HCT116 (cell line): ENCODE measurements at regions not wholly inside any gene's neighbourhood (a gene's known extent, or its start where the extent isn't known, plus 50 kb on each side); places are given as distances from the start of the nearest gene placed in this dataset.

Experiments used
- ATAC-seq: fragments of 200-7000 bp; cut with Tn5 transposase; 2 replicates; pipeline ENCODE4 v1.9.1; 2020; ENCODE audit warnings: mild to moderate bottlenecking, moderate library complexity
- BruUV-seq: library from RNA; stranded (reverse); fragments of 400-500 nt; replicated peaks from 2 replicates; lab custom pipeline; 2021; lab: Mats Ljungman, UMichigan
- CTCF ChIA-PET: fragments of 300-600 bp; sonication (Branson Sonifier 250); formaldehyde crosslinking; loops from one replicate; lab custom pipeline; 2021; ENCODE audit warnings: antibody characterized with exemption; lab: Charles Lee
- POLR2A ChIA-PET: fragments of 300-600, 350-600 bp; sonication (Branson Sonifier 250); formaldehyde crosslinking; loops from one replicate; lab custom pipeline; 2021; ENCODE audit warnings: antibody characterized with exemption; lab: Charles Lee
- RAD21 ChIA-PET, 2 experiments: fragments of 300-600 bp; sonication (Branson Sonifier 250); formaldehyde crosslinking; loops; one replicate each; lab custom pipeline; 2023; ENCODE audit warnings: low total read pairs in 2 of 2; ENCODE audit not compliant: uncharacterized antibody in 2 of 2, unreplicated experiment in 2 of 2, low non-redundant PET in 1 of 2; lab: Charles Lee
- DNase-seq: peaks from one replicate; pipeline ENCODE4 v3.0.0-alpha.2; 2010; ENCODE audit warnings: low read depth, low spot score
- H2AFZ ChIP-seq: fragments of 200-600 bp; shearing (Covaris generic), sonication (generic); 2 replicates; pipeline ENCODE4 v1.6.1; 2017; ENCODE audit warnings: low read depth, mixed run types, mixed read lengths, antibody characterized with exemption, low read length; ENCODE audit not compliant: poor library complexity, severe bottlenecking
- H3K27ac ChIP-seq: 2 replicates; pipeline ENCODE4 v1.5.1; 2012; ENCODE audit warnings: low read depth, low read length
- H3K27me3 ChIP-seq: fragments of 200-600 bp; sonication (generic); 2 replicates; pipeline ENCODE4 v1.6.1; 2016; ENCODE audit warnings: mixed run types, low read length, mixed read lengths; ENCODE audit not compliant: insufficient read depth
- H3K36me3 ChIP-seq, 2 experiments: fragments of 200-500 bp in 1 of 2; fragments of 200-600 bp in 1 of 2; sonication (Bioruptor generic) in 1 of 2; sonication (generic) in 1 of 2; 2 replicates each; pipeline versions ENCODE4 v1.5.1 to v1.6.1; 2014 to 2016; ENCODE audit warnings: low read length in 2 of 2, inconsistent platforms in 1 of 2, mixed read lengths in 1 of 2, mixed run types in 1 of 2; ENCODE audit not compliant: insufficient read depth in 2 of 2, control insufficient read depth in 1 of 2
- H3K4me1 ChIP-seq, 2 experiments: fragments of 200-600 bp in 1 of 2; sonication (generic) in 1 of 2; 2 replicates each; pipeline versions ENCODE4 v1.5.1 to v1.6.1; 2012 to 2017; ENCODE audit warnings: low read length in 2 of 2, inconsistent platforms in 1 of 2, mild to moderate bottlenecking in 1 of 2, mixed read lengths in 1 of 2, mixed run types in 1 of 2, moderate library complexity in 1 of 2; ENCODE audit not compliant: insufficient read depth in 2 of 2, control insufficient read depth in 1 of 2
- H3K4me2 ChIP-seq: fragments of 200-600 bp; sonication (generic); 2 replicates; pipeline ENCODE4 v1.6.1; 2017; ENCODE audit warnings: mixed run types, low read length, mixed read lengths
- H3K4me3 ChIP-seq, 2 experiments: fragments of 200-600 bp in 1 of 2; sonication (generic) in 1 of 2; replicated peaks in 1 of 2; 2 replicates each; pipeline ENCODE4 v1.5.1; 2011 to 2016; ENCODE audit warnings: low read length in 2 of 2, control low read depth in 1 of 2, low read depth in 1 of 2, mild to moderate bottlenecking in 1 of 2, mixed read lengths in 1 of 2, mixed run types in 1 of 2
- H3K79me2 ChIP-seq: fragments of 200-600 bp; sonication (generic); 2 replicates; pipeline ENCODE4 v1.6.1; 2017; ENCODE audit warnings: mild to moderate bottlenecking, mixed run types, low read length, moderate library complexity, mixed read lengths; ENCODE audit not compliant: insufficient read depth
- H3K9ac ChIP-seq: fragments of 200-600 bp; sonication (generic); 2 replicates; pipeline ENCODE4 v1.6.1; 2016; ENCODE audit warnings: low read length, mixed read lengths
- H3K9me2 ChIP-seq: fragments of 200-600 bp; sonication (generic), shearing (Covaris generic); 2 replicates; pipeline ENCODE4 v1.6.1; 2017; ENCODE audit warnings: mixed run types, mild to moderate bottlenecking, moderate library complexity; ENCODE audit not compliant: insufficient read depth
- H3K9me3 ChIP-seq, 2 experiments: fragments of 200-500 bp in 1 of 2; fragments of 200-600 bp in 1 of 2; sonication (Bioruptor generic) in 1 of 2; sonication (generic) in 1 of 2; 2 replicates each; pipeline ENCODE4 v1.6.1; 2014 to 2017; ENCODE audit warnings: low read length in 2 of 2, mixed read lengths in 2 of 2, inconsistent platforms in 1 of 2, low read depth in 1 of 2, mild to moderate bottlenecking in 1 of 2, mixed run types in 1 of 2, moderate library complexity in 1 of 2; ENCODE audit not compliant: control insufficient read depth in 1 of 2, insufficient read depth in 1 of 2
- H4K20me1 ChIP-seq: fragments of 200-600 bp; sonication (generic), shearing (Covaris generic); 2 replicates; pipeline ENCODE4 v1.6.1; 2017; ENCODE audit warnings: mixed run types, mild to moderate bottlenecking, moderate library complexity; ENCODE audit not compliant: insufficient read depth
- CBX3 ChIP-seq: IDR thresholded peaks from 2 replicates; pipeline ENCODE4 v1.6.1; 2012; ENCODE audit warnings: low read depth
- CEBPB ChIP-seq: IDR thresholded peaks from 2 replicates; pipeline ENCODE4 v1.6.1; 2012; ENCODE audit warnings: low read depth
- EGR1 ChIP-seq: IDR thresholded peaks from 2 replicates; pipeline ENCODE4 v1.6.1; 2012; ENCODE audit warnings: low read depth
- EZH2 ChIP-seq: fragments of 200-600 bp; sonication (generic); IDR thresholded peaks from 2 replicates; pipeline ENCODE4 v1.6.1; 2017; ENCODE audit warnings: antibody characterized with exemption, mixed run types
- JUND ChIP-seq: IDR thresholded peaks from 2 replicates; pipeline ENCODE4 v1.6.1; 2012
- POLR2A ChIP-seq: IDR thresholded peaks from 2 replicates; pipeline ENCODE4 v1.7.0; 2011; ENCODE audit warnings: borderline replicate concordance; ENCODE audit not compliant: insufficient read depth, insufficient read length; ENCODE audit errors: extremely low read depth
- POLR2AphosphoS5 ChIP-seq: IDR thresholded peaks from 2 replicates; pipeline ENCODE4 v1.6.1; 2011; ENCODE audit warnings: mild to moderate bottlenecking, low read depth, low read length, moderate library complexity
- RAD21 ChIP-seq: IDR thresholded peaks from 2 replicates; pipeline ENCODE4 v1.6.1; 2012; ENCODE audit warnings: low read depth, mild to moderate bottlenecking
- SP1 ChIP-seq: IDR thresholded peaks from 2 replicates; pipeline ENCODE4 v1.6.1; 2012; ENCODE audit warnings: low read depth
- TCF7L2 ChIP-seq: IDR thresholded peaks from 2 replicates; pipeline ENCODE4 v1.7.0; 2011; ENCODE audit warnings: borderline replicate concordance, inconsistent platforms; ENCODE audit not compliant: insufficient read depth, insufficient read length; ENCODE audit errors: extremely low read depth
- YY1 ChIP-seq: IDR thresholded peaks from 2 replicates; pipeline ENCODE4 v1.6.1; 2011; ENCODE audit warnings: low read length, low read depth, moderate library complexity, mild to moderate bottlenecking; ENCODE audit not compliant: insufficient replicate concordance; ENCODE audit errors: extremely low read depth
- ZFX ChIP-seq: fragments of 450-650 bp; IDR thresholded peaks from 2 replicates; pipeline ENCODE4 v1.6.1; 2017
- intact Hi-C: fragments of 100-400 bp; cut with micrococcal nuclease; formaldehyde crosslinking; loops from 2 replicates; pipeline ENCODE4 v1.10.0; 2022
- TF ChIP-seq, protein P1 (sequence below): IDR thresholded peaks from 2 replicates; pipeline ENCODE4 v1.6.1; 2012; ENCODE audit warnings: low read depth
- TF ChIP-seq, protein P2 (sequence below): IDR thresholded peaks from 2 replicates; pipeline ENCODE4 v1.6.1; 2011; ENCODE audit warnings: mild to moderate bottlenecking, low read length, moderate library complexity; ENCODE audit not compliant: insufficient replicate concordance; ENCODE audit errors: extremely low read depth
- TF ChIP-seq, protein P3 (sequence below): IDR thresholded peaks from 2 replicates; pipeline ENCODE4 v1.6.1; 2012
- TF ChIP-seq, protein P4 (sequence below), 3 experiments: fragments of 200-600 bp in 1 of 3; sonication (generic) in 1 of 3; IDR thresholded peaks in 2 of 3; conservative IDR thresholded peaks in 1 of 3; 2 replicates each; pipeline ENCODE4 v1.5.1; 2012 to 2017; ENCODE audit warnings: low read depth in 2 of 3, low read length in 2 of 3, antibody characterized with exemption in 1 of 3, borderline replicate concordance in 1 of 3, control low read depth in 1 of 3, mild to moderate bottlenecking in 1 of 3, mixed read lengths in 1 of 3, mixed run types in 1 of 3, moderate library complexity in 1 of 3; ENCODE audit not compliant: insufficient read depth in 1 of 3

DNA sequence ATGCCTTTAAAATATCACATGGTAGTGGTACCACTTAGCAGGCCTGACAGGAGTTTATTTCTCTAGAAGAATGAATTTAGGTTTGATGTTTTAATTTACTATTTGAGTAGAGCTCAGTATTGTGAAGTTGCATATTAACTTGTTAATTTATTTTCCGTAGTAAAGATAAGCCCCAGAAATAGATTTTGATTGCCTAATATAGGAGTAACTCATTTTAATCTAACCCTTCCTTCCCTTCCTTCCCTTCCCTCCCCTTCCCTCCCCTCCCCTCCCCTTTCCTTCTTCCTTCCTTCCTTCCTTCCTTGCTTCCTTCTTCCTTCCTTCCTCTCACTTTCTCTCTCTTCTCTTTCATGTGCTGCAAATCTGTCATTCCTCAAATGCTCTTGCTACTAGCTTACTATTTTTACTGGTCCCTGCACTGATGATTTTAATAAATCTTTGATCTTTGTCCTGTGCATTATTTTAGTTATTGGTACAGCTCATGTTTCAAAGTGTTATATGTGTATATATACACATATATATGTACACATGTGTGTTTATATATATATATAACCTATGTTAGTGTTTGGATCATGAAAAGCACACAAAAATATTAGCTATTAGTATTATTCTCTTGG is 862.6 kb upstream of the CNTNAP5 start:
- no peak for TF ChIP-seq CEBPB
- TF ChIP-seq, protein P1, sequence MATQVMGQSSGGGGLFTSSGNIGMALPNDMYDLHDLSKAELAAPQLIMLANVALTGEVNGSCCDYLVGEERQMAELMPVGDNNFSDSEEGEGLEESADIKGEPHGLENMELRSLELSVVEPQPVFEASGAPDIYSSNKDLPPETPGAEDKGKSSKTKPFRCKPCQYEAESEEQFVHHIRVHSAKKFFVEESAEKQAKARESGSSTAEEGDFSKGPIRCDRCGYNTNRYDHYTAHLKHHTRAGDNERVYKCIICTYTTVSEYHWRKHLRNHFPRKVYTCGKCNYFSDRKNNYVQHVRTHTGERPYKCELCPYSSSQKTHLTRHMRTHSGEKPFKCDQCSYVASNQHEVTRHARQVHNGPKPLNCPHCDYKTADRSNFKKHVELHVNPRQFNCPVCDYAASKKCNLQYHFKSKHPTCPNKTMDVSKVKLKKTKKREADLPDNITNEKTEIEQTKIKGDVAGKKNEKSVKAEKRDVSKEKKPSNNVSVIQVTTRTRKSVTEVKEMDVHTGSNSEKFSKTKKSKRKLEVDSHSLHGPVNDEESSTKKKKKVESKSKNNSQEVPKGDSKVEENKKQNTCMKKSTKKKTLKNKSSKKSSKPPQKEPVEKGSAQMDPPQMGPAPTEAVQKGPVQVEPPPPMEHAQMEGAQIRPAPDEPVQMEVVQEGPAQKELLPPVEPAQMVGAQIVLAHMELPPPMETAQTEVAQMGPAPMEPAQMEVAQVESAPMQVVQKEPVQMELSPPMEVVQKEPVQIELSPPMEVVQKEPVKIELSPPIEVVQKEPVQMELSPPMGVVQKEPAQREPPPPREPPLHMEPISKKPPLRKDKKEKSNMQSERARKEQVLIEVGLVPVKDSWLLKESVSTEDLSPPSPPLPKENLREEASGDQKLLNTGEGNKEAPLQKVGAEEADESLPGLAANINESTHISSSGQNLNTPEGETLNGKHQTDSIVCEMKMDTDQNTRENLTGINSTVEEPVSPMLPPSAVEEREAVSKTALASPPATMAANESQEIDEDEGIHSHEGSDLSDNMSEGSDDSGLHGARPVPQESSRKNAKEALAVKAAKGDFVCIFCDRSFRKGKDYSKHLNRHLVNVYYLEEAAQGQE = no peak
- TF ChIP-seq RAD21 = no peak
- TF ChIP-seq EGR1 = no peak
- TF ChIP-seq, protein P2, sequence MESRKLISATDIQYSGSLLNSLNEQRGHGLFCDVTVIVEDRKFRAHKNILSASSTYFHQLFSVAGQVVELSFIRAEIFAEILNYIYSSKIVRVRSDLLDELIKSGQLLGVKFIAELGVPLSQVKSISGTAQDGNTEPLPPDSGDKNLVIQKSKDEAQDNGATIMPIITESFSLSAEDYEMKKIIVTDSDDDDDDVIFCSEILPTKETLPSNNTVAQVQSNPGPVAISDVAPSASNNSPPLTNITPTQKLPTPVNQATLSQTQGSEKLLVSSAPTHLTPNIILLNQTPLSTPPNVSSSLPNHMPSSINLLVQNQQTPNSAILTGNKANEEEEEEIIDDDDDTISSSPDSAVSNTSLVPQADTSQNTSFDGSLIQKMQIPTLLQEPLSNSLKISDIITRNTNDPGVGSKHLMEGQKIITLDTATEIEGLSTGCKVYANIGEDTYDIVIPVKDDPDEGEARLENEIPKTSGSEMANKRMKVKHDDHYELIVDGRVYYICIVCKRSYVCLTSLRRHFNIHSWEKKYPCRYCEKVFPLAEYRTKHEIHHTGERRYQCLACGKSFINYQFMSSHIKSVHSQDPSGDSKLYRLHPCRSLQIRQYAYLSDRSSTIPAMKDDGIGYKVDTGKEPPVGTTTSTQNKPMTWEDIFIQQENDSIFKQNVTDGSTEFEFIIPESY = no peak
- no peak for TF ChIP-seq JUND
- TF ChIP-seq EZH2 = no peak
- TF ChIP-seq TCF7L2 = no peak
- TF ChIP-seq, protein P3, sequence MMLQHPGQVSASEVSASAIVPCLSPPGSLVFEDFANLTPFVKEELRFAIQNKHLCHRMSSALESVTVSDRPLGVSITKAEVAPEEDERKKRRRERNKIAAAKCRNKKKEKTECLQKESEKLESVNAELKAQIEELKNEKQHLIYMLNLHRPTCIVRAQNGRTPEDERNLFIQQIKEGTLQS = no peak
- no peak for TF ChIP-seq CBX3
- no peak for TF ChIP-seq POLR2AphosphoS5
- TF ChIP-seq, protein P4, sequence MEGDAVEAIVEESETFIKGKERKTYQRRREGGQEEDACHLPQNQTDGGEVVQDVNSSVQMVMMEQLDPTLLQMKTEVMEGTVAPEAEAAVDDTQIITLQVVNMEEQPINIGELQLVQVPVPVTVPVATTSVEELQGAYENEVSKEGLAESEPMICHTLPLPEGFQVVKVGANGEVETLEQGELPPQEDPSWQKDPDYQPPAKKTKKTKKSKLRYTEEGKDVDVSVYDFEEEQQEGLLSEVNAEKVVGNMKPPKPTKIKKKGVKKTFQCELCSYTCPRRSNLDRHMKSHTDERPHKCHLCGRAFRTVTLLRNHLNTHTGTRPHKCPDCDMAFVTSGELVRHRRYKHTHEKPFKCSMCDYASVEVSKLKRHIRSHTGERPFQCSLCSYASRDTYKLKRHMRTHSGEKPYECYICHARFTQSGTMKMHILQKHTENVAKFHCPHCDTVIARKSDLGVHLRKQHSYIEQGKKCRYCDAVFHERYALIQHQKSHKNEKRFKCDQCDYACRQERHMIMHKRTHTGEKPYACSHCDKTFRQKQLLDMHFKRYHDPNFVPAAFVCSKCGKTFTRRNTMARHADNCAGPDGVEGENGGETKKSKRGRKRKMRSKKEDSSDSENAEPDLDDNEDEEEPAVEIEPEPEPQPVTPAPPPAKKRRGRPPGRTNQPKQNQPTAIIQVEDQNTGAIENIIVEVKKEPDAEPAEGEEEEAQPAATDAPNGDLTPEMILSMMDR (IDR thresholded peaks at IDR 0.05 in 2 of 3, conservative IDR thresholded peaks at IDR 0.05 in 1 of 3; ENCODE audit: borderline replicate concordance in 1 of 3, insufficient read depth in 1 of 3, low read depth in 2 of 3, low read length in 2 of 3) = no peak
- no peak for TF ChIP-seq YY1
- no peak for TF ChIP-seq POLR2A
- TF ChIP-seq ZFX = no peak
- TF ChIP-seq SP1 = no peak
- CTCF ChIA-PET = no interaction called here
- Histone ChIP-seq H3K4me3 (no peak overlapping the region), H3K4me1 (no peaks in the 10 kb centered on the region), H3K9me3 (peaks cover 7 to 28% of the 10 kb centered on the region in 2 experiments; a peak in 2 of 4 replicates), H4K20me1 (no peaks in the 10 kb centered on the region), H3K9me2 (no peaks in the 10 kb centered on the region), H3K36me3 (no peaks in the 10 kb centered on the region), H2AFZ (no peak overlapping the region), H3K4me2 (no peak overlapping the region), H3K9ac (no peak overlapping the region), H3K27ac (no peak overlapping the region), H3K79me2 (no peaks in the 10 kb centered on the region), H3K27me3 (no peaks in the 10 kb centered on the region)
- POLR2A ChIA-PET = no interaction called here
- no TSS peak for BruUV-seq
- ATAC-seq = no peak
- intact Hi-C loops = no loop called here
- RAD21 ChIA-PET = no interaction called here
- no peak for DNase-seq
